Activated CD8-positive, alpha-beta memory T cell treated with anti-CD3 and anti-CD28 coated beads, Interleukin-2, amount 50 U/mL, for 48 hours (primary cell): ENCODE measurements at regions not wholly inside any gene's neighbourhood (a gene's known extent, or its start where the extent isn't known, plus 50 kb on each side); places are given as distances from the start of the nearest gene placed in this dataset.

Source experiments
- DNase-seq: peaks from one replicate; pipeline ENCODE4 v3.0.0-alpha.2; 2020

- DNase-seq, result no peak
Observed at GRCh38 chr6:26198722-26199056, 111.5 kb downstream of the HFE start.

- DNase-seq, result peak; percentile 90
Observed at GRCh38 chr6:26199057-26199772, 112.0 kb downstream of the HFE start.

GRCh38 chr6:26199773-26200764 is 112.8 kb downstream of the HFE start:
- DNase-seq, result no peak

GRCh38 chr6:26200918-26201721 is 113.9 kb downstream of the HFE start:
- DNase-seq, result no peak

GRCh38 chr6:26202201-26202611 is 115.0 kb downstream of the HFE start:
- no peak for DNase-seq

GRCh38 chr6:26202811-26203583 is 115.8 kb downstream of the HFE start:
- DNase-seq, result no peak

GRCh38 chr6:26204332-26205160 is 117.3 kb downstream of the HFE start:
- peak; percentile 89 for DNase-seq

GRCh38 chr6:26205161-26205624 is 118.0 kb downstream of the HFE start:
- peak; percentile 87 for DNase-seq

GRCh38 chr6:26205625-26206574 is 118.7 kb downstream of the HFE start:
- DNase-seq, result no peak

- DNase-seq, result no peak
Observed at GRCh38 chr6:26206868-26207801, 119.9 kb downstream of the HFE start.

GRCh38 chr6:26211963-26212362 is 124.7 kb downstream of the HFE start:
- DNase-seq, result no peak

- DNase-seq, result no peak
Observed at GRCh38 chr6:26213334-26214075, 126.3 kb downstream of the HFE start.

- no peak for DNase-seq
Observed at GRCh38 chr6:26214803-26215584, 127.8 kb downstream of the HFE start.

- DNase-seq, result peak; percentile 79
Observed at GRCh38 chr6:26215585-26216358, 128.5 kb downstream of the HFE start.

GRCh38 chr6:26216359-26216885 is 129.2 kb downstream of the HFE start:
- peak; percentile 88 for DNase-seq
